NCI-H128 (cell line): ENCODE measurements at regions not wholly inside any gene's neighbourhood (a gene's known extent, or its start where the extent isn't known, plus 50 kb on each side); places are given as distances from the start of the nearest gene placed in this dataset.
"Not testable (repeated sequence)": the region's sequence is repeated elsewhere in the genome, so short reads cannot be mapped to it uniquely, and the experiment has no call there.

Experiments used
- DNase-seq: peaks from one replicate; lab custom pipeline; 2025; ENCODE audit not compliant: unreplicated experiment; lab: John Stamatoyannopoulos, UW

DNA sequence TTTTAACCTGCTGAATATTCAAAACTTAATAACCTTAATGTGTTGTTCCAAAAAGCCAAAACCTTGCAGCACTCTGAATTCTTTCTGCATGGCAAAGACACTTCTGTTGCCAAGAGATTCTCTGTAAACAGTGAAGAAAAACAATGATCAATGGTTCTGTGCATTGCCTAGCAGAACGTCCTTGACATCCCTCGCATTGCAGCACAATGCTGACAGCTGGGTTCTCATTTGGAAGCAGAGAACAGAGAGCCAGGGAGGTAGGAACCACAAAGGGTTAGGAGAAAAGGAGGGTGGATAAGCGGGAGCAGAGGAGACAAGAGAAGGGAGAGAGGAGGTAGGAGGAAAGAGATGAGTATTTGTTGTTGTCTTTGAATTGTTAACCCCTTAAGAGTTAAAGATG lies 501.1 kb downstream of the NAV3 start:
- DNase-seq, result no peak

DNA sequence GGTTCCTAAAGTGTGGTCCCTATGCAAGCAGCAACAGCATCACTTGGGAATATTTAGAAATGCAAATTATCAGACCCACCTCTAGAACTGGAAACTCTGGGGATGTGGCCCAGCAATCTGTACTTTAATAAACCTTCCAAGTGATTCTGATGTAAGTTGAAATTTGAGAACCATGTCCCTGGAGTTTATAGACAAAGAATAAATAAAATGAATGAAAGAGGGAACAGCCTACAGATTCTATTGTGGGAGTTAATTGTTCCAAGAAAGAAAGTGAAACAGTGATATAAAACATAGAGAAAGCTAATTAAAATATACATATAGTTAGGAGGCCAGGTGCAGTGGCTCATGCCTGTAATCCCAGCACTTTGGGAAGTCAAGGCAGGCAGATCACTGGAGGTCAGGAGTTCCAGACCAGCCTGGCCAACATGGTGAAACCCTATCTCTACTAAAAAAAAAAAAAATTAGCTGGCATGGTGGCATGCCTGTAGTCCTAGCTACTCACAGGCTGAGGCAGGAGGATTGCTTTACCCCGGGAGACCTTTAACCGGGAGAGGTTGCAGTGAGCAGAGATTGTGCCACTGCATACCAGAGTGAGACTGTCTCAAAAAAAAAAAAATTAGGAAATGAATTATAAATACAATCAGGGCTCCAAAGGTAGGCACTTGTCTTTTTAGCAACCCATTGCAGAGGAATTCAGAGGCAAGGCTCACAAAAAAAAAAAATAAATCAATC lies 507.5 kb downstream of the NAV3 start:
- DNase-seq, result no peak

- DNase-seq, result no peak
Observed at GRCh38 chr12:78340406-78340805, 509.7 kb downstream of the NAV3 start.

- no peak for DNase-seq
Observed at GRCh38 chr12:78343657-78344056, 513.0 kb downstream of the NAV3 start.

DNA sequence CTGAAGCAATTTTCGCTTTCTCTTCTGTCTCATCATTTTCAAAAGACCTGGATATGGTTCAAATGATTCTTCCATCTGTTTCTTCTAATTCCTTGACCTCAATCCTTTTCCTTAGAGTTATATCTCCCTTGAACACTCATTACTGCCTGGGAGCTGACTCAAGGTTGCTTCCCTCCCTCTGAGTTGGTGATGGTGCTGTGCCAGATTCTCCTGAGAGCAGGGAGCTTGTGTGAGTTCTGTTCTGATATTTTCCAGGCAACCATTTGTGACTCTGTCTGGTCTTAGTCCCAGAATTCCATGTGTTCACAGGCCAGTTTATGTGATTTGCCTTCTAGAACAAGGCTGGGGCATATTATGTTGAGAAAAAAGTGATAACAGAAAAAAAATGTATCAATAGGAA lies 505.1 kb upstream of the SYT1 start:
- no peak for DNase-seq

GRCh38 chr12:78361683-78362082 lies 502.9 kb upstream of the SYT1 start:
- no peak for DNase-seq

DNA sequence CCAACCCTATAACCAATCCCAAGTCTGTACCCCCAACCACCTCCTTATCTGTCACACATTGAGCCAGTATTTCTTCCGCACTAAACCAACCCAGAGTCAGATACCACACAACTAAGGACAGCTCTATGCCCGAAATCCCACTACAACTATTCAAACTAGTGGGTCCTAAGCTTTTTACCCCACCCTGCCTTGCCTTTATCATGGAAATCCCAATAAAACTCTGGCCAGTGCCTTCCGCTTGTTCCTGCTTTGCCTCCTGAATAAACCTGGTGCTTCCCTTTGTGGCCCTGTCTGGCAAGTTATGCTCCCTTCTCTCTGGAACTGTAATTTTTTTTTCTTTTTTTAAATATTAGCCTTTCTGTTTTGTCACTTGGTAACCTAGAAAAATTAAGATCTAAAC lies 493.3 kb upstream of the SYT1 start:
- no peak for DNase-seq

DNA sequence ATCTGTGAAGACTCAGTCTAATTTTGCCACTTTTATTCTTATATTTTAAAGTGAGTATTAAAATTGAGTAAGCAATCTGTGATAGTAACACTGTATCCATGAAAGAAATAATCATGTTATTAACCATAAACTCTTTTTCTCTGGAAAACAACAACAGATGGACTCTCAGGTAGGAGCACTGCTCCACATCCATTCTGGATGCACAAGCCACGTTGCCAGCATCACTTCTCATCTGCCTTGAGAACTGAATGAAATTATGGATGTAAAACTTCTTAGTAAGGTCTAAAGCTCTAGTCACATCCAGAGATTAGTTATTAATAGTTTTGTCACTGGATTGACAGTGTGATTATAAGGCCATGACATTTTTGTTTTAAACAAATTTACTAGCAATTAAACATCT lies 489.1 kb upstream of the SYT1 start:
- no peak for DNase-seq

GRCh38 chr12:78376257-78376656 lies 488.3 kb upstream of the SYT1 start:
- no peak for DNase-seq

DNA sequence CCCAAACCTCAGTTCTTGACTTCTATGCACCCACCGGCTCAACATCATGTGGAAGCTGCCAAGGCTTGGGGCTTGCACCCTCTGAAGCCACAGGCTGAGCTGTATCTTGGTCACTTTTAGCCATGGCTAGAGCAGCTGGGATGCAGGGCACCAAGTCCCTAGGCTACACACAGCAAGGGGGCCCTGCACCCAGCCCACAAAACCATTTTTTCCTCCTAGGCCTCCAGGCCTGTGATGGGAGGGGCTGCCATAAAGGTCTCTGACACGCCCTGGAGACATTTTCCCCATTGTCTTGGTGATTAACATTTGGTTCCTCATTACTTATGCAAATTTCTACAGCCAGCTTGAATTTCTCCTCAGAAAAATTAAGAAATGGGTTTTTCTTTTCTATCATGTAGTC lies 485.5 kb upstream of the SYT1 start:
- DNase-seq, result not testable (repeated sequence)

- no peak for DNase-seq
Observed at GRCh38 chr12:78383414-78383813, 481.2 kb upstream of the SYT1 start.

DNA sequence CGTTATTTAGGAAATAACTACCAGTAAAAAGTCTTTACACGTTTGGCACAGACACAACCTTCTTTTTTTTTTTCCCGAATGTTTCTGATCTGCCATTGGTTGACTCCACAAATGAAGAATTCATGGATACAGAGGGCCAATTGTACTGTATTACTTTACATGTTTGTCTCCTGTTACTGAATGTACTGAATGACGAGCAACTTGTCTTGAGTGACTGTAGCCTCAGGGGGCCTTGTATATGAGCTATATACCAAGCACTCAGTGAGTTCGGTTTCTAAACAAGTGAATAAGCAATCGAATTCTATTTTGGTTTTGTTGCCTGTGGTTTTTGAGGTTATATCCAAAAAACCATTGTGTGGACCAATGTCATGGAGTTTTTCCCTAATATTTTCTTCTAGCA lies 480.0 kb upstream of the SYT1 start:
- DNase-seq, result no peak

- DNase-seq, result no peak
Observed at GRCh38 chr12:78385541-78385940, 479.0 kb upstream of the SYT1 start.

DNA sequence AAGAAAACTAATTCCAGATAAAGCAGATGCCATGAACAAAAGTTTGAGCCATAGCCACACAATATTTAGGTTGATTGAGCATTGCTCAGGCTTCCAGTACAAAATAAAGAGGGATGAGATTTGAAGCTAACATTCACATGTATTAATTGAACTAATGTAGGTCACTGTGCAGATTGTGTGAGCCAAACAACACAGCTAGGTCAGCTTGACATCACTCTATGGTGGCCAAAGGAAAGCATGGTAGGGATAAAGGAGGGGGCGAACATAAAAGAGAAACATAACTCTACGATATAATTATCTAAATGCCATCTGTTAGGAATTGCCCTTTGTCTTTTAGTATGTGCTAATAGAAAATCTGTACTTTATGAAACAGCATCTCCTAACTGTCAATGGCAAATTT lies 477.7 kb upstream of the SYT1 start:
- DNase-seq, result no peak

GRCh38 chr12:78387721-78388120 lies 476.9 kb upstream of the SYT1 start:
- no peak for DNase-seq

- no peak for DNase-seq
Observed at GRCh38 chr12:78388461-78388860, 476.1 kb upstream of the SYT1 start.

DNA sequence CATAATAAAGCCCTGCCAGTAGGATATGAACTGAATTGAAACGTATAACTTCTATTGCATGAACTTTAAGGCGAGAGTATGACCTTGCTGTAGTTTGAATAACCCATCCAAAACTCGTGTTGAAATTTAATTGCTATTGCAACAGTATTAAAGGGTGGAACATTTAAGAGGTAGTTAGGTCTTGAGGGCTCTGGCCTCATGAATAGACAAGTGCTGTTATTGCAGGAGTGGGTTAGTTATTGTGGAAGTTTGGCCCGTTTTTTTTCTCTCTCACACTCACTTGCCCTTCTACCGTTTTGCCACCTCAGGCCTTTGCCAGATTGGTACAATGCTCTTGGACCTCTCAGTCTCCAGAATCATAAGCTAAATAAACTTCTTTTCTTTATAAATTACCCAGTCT lies 473.7 kb upstream of the SYT1 start:
- DNase-seq, result no peak

- peak; percentile 15 for DNase-seq
Observed at GRCh38 chr12:78392918-78393317, 471.7 kb upstream of the SYT1 start.

- no peak for DNase-seq
Observed at GRCh38 chr12:78395961-78396360, 468.6 kb upstream of the SYT1 start.

GRCh38 chr12:78396538-78396937 lies 468.0 kb upstream of the SYT1 start:
- DNase-seq, result no peak

DNA sequence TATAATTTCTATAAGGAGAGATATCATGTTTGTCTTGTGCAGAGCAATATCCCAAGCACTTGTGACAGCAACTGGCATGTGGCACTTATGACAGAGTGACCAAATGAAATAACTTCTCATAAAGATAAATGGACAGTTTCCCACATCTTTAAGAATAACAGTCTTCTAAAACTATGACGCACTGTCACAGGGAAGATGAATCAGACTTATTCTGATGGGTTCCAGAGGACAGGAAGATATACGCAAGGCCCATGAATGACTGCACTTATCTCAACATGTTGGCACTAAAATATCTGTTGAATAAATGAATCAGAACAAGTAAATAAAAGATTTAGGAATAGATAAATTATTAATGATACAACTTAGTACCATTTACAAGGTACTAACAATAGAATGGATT lies 465.8 kb upstream of the SYT1 start:
- no peak for DNase-seq

GRCh38 chr12:78402366-78403134 lies 462.0 kb upstream of the SYT1 start:
- no peak for DNase-seq

- DNase-seq, result no peak
Observed at GRCh38 chr12:78403136-78403535, 461.4 kb upstream of the SYT1 start.
